ENCODE measurements at regions not wholly inside any gene's neighbourhood (a gene's known extent, or its start where the extent isn't known, plus 50 kb on each side); places are given as distances from the start of the nearest gene placed in this dataset.

DNA sequence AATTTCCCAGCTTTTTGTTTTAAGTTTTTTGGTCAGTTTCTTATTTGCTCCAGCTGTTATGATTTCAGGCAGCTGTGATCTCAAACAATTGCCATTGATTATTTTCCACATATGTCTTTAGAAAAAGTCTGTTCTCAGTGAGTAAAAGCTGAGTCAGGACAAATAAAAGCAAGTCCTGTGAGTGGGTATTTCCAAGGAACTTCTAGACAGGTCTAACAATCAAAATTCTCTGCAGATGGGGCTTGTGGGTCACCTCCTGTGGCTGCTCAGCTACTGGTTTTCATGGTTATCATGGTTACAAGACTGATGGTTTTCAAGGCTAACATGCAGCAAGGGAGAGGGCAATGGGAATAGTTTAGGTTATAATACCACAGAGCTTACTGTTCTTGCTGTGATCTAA, 585.7 kb downstream of the LMO4 start:
- TF ChIP-seq, protein P1, sequence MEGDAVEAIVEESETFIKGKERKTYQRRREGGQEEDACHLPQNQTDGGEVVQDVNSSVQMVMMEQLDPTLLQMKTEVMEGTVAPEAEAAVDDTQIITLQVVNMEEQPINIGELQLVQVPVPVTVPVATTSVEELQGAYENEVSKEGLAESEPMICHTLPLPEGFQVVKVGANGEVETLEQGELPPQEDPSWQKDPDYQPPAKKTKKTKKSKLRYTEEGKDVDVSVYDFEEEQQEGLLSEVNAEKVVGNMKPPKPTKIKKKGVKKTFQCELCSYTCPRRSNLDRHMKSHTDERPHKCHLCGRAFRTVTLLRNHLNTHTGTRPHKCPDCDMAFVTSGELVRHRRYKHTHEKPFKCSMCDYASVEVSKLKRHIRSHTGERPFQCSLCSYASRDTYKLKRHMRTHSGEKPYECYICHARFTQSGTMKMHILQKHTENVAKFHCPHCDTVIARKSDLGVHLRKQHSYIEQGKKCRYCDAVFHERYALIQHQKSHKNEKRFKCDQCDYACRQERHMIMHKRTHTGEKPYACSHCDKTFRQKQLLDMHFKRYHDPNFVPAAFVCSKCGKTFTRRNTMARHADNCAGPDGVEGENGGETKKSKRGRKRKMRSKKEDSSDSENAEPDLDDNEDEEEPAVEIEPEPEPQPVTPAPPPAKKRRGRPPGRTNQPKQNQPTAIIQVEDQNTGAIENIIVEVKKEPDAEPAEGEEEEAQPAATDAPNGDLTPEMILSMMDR (IDR thresholded peaks at IDR 0.05) = no peak
- TF ChIP-seq POLR2A (IDR thresholded peaks at IDR 0.05) = no peak

Measured in lower leg skin (tissue), 3 donors.